BLaER1 (cell line): ENCODE measurements at regions not wholly inside any gene's neighbourhood (a gene's known extent, or its start where the extent isn't known, plus 50 kb on each side); places are given as distances from the start of the nearest gene placed in this dataset.

Source experiments
- H3K27ac ChIP-seq: shearing (Covaris generic); formaldehyde crosslinking; 2 replicates; pipeline ENCODE4 v1.8.1; 2022
- H3K27me3 ChIP-seq: shearing (Covaris generic); formaldehyde crosslinking; 2 replicates; pipeline ENCODE4 v1.8.1; 2022
- H3K36me3 ChIP-seq: shearing (Covaris generic); formaldehyde crosslinking; 2 replicates; pipeline ENCODE4 v1.8.1; 2022
- H3K4me1 ChIP-seq: shearing (Covaris generic); formaldehyde crosslinking; 2 replicates; pipeline ENCODE4 v1.8.1; 2022
- H3K4me2 ChIP-seq: shearing (Covaris generic); formaldehyde crosslinking; 2 replicates; pipeline ENCODE4 v1.8.1; 2022
- H3K4me3 ChIP-seq: shearing (Covaris generic); formaldehyde crosslinking; 2 replicates; pipeline ENCODE4 v1.8.1; 2022
- H3K9ac ChIP-seq: shearing (Covaris generic); formaldehyde crosslinking; 2 replicates; pipeline ENCODE4 v1.8.1; 2022
- H3K9me3 ChIP-seq: shearing (Covaris generic); formaldehyde crosslinking; 2 replicates; pipeline ENCODE4 v1.8.1; 2022
- H4K20me1 ChIP-seq: shearing (Covaris generic); formaldehyde crosslinking; 2 replicates; pipeline ENCODE4 v1.8.1; 2022
- Cebpa-rat ChIP-seq: shearing (Covaris generic); IDR thresholded peaks from 2 replicates; pipeline ENCODE4 v1.8.1; 2022

DNA sequence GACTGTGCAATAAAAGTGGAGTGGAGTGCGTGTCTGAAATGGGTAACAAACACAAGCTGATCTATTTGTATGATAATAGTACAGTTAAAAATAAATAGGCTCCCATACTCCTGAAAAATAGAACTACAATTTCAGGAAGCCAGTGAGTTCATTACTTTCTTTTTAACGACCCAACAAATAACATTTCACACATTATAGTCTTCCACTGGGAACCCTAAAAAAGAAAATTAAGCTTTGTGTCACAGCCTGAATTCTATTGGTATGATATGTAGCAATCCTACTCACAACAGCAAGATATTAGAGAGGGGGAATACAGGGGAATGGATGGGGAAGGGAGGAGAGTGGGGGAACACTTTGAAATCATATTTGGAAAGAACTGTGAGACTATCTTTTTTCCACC lies 156.9 kb upstream of the CNTN3 start:
- no peaks in the 10 kb centered on the region for H4K20me1 ChIP-seq
- no peak overlapping the region for H3K27ac ChIP-seq

DNA sequence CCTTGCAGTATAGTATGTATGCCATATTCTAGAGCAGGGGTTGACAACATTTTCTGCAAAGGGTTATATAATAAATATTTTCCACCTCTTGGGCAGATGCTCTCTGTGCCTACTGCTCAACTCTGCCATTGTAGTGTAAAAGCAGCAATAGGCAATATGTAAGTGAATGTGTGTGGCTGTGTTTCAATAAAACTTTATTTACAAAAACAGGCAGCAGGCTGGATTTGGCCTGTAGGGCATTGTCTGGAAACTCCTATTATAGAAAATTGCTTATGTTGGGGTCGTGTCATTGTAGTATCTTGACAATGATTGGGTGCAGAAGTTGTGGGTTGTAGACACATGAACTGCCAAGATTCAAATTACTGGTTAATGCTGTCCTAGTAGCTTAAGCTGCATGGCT lies 153.6 kb upstream of the CNTN3 start:
- H3K4me1 ChIP-seq = no peaks in the 10 kb centered on the region
- no peaks in the 10 kb centered on the region for H3K36me3 ChIP-seq
- H3K27me3 ChIP-seq = no peaks in the 10 kb centered on the region
- no peak overlapping the region for H3K4me2 ChIP-seq
- TF ChIP-seq Cebpa-rat = no peak
- H4K20me1 ChIP-seq = no peaks in the 10 kb centered on the region
- H3K9ac ChIP-seq = no peak overlapping the region
- H3K27ac ChIP-seq = no peak overlapping the region
- H3K9me3 ChIP-seq = no peaks in the 10 kb centered on the region
- no peak overlapping the region for H3K4me3 ChIP-seq

More for the DNA sequence above, 156.9 kb upstream of the CNTN3 start:
- Histone ChIP-seq H3K4me3 (no peak overlapping the region), H3K4me2 (no peak overlapping the region), H3K9me3 (no peaks in the 10 kb centered on the region), H3K4me1 (no peaks in the 10 kb centered on the region), H3K36me3 (no peaks in the 10 kb centered on the region), H3K27me3 (no peaks in the 10 kb centered on the region), H3K9ac (no peak overlapping the region)
- no peak for TF ChIP-seq Cebpa-rat

DNA sequence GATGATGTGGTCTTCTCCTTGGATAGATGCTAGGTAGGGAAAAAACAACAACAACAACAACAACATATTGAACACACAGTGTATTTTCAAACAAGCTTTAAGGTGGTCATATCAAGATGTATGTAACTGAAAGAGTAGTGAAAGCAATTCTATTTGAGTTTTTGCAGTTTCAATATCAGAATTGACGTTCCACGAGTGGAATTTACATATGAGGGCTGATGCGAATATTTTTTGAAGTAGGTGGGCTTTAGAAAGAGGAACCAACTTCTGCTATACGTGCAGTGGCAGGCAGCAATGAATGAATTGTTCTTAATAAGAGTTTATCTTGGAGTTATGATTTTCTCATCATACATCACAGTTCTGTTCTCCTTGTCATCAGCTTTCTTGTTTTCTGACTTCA lies 151.9 kb upstream of the CNTN3 start:
- Histone ChIP-seq H4K20me1 (no peaks in the 10 kb centered on the region), H3K9ac (no peak overlapping the region), H3K4me3 (no peak overlapping the region), H3K4me2 (no peak overlapping the region), H3K27me3 (no peaks in the 10 kb centered on the region), H3K4me1 (no peaks in the 10 kb centered on the region), H3K36me3 (no peaks in the 10 kb centered on the region), H3K27ac (no peak overlapping the region), H3K9me3 (no peaks in the 10 kb centered on the region)
- no peak for TF ChIP-seq Cebpa-rat

DNA sequence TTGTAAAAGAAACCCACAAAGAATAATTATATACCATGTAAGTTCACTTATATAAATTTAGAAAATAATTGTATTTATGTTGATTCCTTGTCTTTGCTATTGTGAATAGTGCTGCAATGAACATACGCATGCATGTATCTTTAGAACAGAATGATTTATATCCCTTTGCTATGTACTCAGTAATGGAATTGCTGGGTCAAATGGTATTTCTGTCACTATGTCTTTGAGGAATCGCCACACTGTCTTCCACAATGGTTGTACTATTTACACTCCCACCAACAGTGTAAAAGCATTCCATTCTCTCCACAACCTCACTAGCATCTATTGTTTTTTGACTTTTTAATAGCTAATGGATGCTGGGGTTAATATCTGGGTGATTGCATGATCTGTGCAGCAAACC lies 149.4 kb upstream of the CNTN3 start:
- Histone ChIP-seq H3K4me2 (no peak overlapping the region), H3K9me3 (no peaks in the 10 kb centered on the region), H3K27ac (no peak overlapping the region), H3K27me3 (no peaks in the 10 kb centered on the region), H3K9ac (no peak overlapping the region), H4K20me1 (no peaks in the 10 kb centered on the region), H3K4me1 (no peaks in the 10 kb centered on the region), H3K36me3 (no peaks in the 10 kb centered on the region), H3K4me3 (no peak overlapping the region)
- no peak for TF ChIP-seq Cebpa-rat

DNA sequence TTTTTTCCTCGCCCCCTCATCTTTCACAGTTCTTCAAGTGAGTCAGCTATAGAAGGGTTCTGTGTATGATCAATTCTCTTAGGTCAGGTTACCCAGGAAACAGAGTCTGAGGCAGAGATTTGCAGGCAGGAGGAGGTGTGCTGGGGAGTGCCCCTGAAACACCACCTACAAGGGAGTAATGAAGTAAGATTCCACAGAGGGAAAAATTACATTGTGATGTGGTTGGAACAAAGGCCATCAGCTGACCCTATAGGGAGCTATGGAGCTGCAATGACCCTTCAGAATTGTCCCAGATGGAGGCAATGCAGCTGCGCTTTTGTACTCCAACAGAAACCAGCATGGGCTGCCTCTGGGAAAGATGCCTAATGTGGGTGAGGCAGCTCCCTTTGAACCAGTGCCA lies 142.2 kb upstream of the CNTN3 start:
- no peak overlapping the region for H3K27ac ChIP-seq
- H3K4me2 ChIP-seq = no peak overlapping the region
- H3K4me3 ChIP-seq = no peak overlapping the region
- no peaks in the 10 kb centered on the region for H4K20me1 ChIP-seq
- no peaks in the 10 kb centered on the region for H3K36me3 ChIP-seq
- no peak for TF ChIP-seq Cebpa-rat
- no peaks in the 10 kb centered on the region for H3K9me3 ChIP-seq
- no peak overlapping the region for H3K9ac ChIP-seq
- H3K4me1 ChIP-seq = no peaks in the 10 kb centered on the region
- H3K27me3 ChIP-seq = no peaks in the 10 kb centered on the region

DNA sequence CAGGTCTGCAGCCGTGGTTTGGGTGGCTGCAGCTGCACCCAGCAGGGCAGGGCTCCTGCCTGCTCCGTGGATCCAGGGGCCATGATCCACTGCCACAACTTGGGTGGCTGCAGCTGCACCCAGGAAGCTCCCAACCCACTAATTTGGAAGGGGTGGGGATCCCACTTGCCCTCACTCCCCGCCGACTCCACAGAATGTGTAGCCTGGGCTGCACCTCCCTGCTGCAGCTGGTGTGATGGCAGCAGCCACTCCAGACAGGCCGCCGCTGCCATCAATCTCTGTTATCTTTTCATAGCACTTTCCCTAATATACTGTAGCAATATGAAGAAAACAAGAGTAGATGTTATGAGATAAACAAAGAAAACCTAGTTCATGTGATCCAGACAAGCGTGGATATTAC lies 137.8 kb upstream of the CNTN3 start:
- no peaks in the 10 kb centered on the region for H3K4me1 ChIP-seq

DNA sequence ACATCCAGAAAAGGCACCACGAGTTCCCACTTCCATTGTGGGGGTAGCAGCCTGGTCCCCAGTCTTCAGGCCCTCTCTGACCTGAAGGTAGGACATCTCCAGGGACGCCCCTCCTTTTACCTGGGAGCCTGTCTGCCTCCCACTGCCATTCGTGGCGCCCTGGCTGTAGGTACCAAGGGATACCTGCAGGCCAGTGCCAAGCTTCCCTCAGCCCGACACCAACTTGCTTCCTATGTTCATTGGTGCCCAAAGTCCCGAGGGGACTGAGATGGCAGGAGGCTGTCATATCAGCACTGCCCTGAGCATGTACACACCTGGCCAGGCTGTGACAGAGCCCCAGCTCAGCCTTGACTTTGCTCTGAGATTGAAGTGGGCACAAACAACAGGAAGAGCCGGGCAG lies 137.3 kb upstream of the CNTN3 start:
- Histone ChIP-seq H3K36me3 (no peaks in the 10 kb centered on the region), H3K9me3 (no peaks in the 10 kb centered on the region), H3K4me2 (no peak overlapping the region), H3K9ac (no peak overlapping the region), H3K4me3 (no peak overlapping the region), H3K27ac (no peak overlapping the region), H3K4me1 (no peaks in the 10 kb centered on the region), H3K27me3 (no peaks in the 10 kb centered on the region), H4K20me1 (no peaks in the 10 kb centered on the region)
- no peak for TF ChIP-seq Cebpa-rat

More for the DNA sequence above, 137.8 kb upstream of the CNTN3 start:
- TF ChIP-seq Cebpa-rat = no peak
- Histone ChIP-seq H3K4me2 (no peak overlapping the region), H3K27ac (no peak overlapping the region), H3K9me3 (no peaks in the 10 kb centered on the region), H4K20me1 (no peaks in the 10 kb centered on the region), H3K36me3 (no peaks in the 10 kb centered on the region), H3K9ac (no peak overlapping the region), H3K27me3 (no peaks in the 10 kb centered on the region), H3K4me3 (no peak overlapping the region)

DNA sequence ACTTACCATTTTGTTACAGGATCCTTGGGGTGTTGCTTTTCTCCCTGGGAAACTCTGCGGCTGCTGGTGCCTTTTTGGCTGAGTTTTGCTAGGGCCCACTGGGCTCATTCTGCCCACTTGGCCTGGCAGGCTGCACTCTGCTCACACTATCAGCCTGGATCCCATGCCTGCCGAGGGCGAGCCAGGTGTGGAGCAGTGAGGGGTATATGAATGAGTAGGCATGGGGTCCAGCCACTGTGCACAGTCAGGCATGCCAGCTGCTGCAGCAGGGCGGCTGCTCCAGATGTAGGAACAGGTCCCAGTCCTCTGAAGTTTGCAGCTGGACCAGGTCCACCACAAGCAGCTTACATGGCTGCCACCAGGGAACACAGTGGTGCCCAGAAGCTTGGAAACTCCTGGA lies 136.4 kb upstream of the CNTN3 start:
- Histone ChIP-seq H3K4me2 (no peak overlapping the region), H3K9me3 (no peaks in the 10 kb centered on the region), H3K36me3 (no peaks in the 10 kb centered on the region), H3K27me3 (no peaks in the 10 kb centered on the region), H3K9ac (no peak overlapping the region), H4K20me1 (no peaks in the 10 kb centered on the region), H3K4me3 (no peak overlapping the region), H3K4me1 (no peaks in the 10 kb centered on the region), H3K27ac (no peak overlapping the region)
- TF ChIP-seq Cebpa-rat = no peak

DNA sequence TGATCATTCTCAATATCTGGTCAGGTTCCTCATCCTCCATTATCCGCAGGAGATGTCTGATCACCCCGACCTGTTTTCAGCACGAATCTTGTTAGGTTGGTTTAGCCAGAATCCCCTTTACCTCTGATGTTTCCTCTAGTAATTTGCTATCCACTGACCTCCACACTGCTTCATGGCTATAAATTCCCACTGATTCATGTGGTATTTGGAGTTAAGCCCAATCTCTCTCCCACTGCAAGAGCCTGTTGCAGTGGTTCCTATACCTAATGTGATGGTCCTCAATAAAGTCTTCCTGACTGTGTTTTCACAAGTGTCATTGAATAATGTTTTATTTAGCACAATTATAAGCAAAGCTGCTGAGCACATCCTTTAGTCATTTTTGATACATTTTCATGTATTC lies 124.8 kb upstream of the CNTN3 start:
- H3K4me3 ChIP-seq = no peak overlapping the region
- no peak overlapping the region for H3K9ac ChIP-seq
- H3K4me2 ChIP-seq = no peak overlapping the region
- no peaks in the 10 kb centered on the region for H3K27me3 ChIP-seq
- H3K36me3 ChIP-seq = no peaks in the 10 kb centered on the region
- TF ChIP-seq Cebpa-rat = no peak
- H3K27ac ChIP-seq = no peak overlapping the region
- no peaks in the 10 kb centered on the region for H3K9me3 ChIP-seq
- no peaks in the 10 kb centered on the region for H4K20me1 ChIP-seq
- no peaks in the 10 kb centered on the region for H3K4me1 ChIP-seq

DNA sequence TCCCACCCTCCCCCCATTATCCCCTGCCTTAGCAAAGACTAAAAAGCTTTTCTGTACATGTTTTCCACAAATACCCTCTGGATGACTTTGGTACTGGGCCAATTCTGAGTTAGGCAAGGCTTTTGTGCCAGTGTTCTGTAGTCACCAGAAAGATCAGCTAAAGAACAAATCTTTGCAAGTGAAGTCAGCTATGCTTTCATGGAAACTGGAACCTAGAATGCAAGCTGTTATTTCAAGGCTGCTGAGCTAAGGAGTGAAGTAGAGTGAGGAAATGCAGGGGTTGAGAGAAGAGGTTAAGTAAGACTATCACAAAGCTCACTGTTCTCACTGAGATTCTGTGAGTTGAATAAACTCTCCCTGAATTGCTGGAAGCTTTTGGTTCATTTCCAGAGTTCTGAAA lies 107.8 kb upstream of the CNTN3 start:
- Histone ChIP-seq H3K36me3 (no peaks in the 10 kb centered on the region), H3K27ac (no peak overlapping the region), H3K27me3 (no peaks in the 10 kb centered on the region), H3K9ac (no peak overlapping the region), H4K20me1 (no peaks in the 10 kb centered on the region), H3K4me2 (no peak overlapping the region), H3K9me3 (no peaks in the 10 kb centered on the region), H3K4me1 (no peaks in the 10 kb centered on the region), H3K4me3 (no peak overlapping the region)
- TF ChIP-seq Cebpa-rat = no peak

DNA sequence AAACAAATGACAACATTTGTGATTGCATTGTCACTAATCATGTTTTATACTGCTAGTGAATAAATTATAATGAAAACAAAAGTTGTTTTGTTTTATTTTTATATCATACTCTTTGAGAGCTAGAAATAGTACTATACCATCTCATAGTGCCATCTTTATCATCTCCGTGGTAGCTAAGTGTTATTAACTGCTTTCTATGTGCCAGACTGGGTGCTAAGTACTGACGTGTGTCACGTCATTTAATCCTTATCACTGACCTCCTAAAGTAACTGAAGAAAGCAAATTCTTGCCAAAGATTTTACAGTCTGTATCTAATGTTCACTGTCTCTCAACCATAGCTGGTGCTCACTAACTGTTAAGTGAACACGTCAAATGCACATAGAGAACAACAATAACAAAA lies 99.5 kb upstream of the CNTN3 start:
- Histone ChIP-seq H3K9me3 (peaks cover 9% of the 10 kb centered on the region), H3K4me2 (no peak overlapping the region), H3K27ac (no peak overlapping the region), H3K4me1 (no peaks in the 10 kb centered on the region), H3K9ac (no peak overlapping the region), H3K4me3 (no peak overlapping the region), H3K36me3 (no peaks in the 10 kb centered on the region), H4K20me1 (no peaks in the 10 kb centered on the region), H3K27me3 (no peaks in the 10 kb centered on the region)
- no peak for TF ChIP-seq Cebpa-rat
